Vagina (tissue), 2 donors: ENCODE measurements at regions not wholly inside any gene's neighbourhood (a gene's known extent, or its start where the extent isn't known, plus 50 kb on each side); places are given as distances from the start of the nearest gene placed in this dataset.

Experiments used
- DNase-seq, 2 donors: peaks; one replicate each; pipeline ENCODE4 v3.0.0-alpha.2; 2017; ENCODE audit errors: extremely low spot score in 2 of 2
- H3K27ac ChIP-seq: fragments of 200-600 bp; sonication (generic); one replicate; pipeline ENCODE4 v1.5.1; 2019
- H3K27me3 ChIP-seq: fragments of 200-600 bp; sonication (generic); one replicate; pipeline ENCODE4 v1.5.1; 2019
- H3K36me3 ChIP-seq, 2 donors: fragments of 200-600 bp; sonication (generic); one replicate each; pipeline ENCODE4 v1.5.1; 2017 to 2019
- H3K4me1 ChIP-seq: fragments of 200-600 bp; sonication (generic); one replicate; pipeline ENCODE4 v1.5.1; 2019
- H3K4me3 ChIP-seq, 2 donors: fragments of 200-600 bp; sonication (generic); 1 replicate in 1 of 2; 2 replicates in 1 of 2; pipeline ENCODE4 v1.5.1; 2016 to 2019
- H3K9me3 ChIP-seq: fragments of 200-600 bp; sonication (generic); one replicate; pipeline ENCODE4 v1.5.1; 2019
- CTCF ChIP-seq, 3 experiments: fragments of 450-650 bp in 2 of 3; fragments of 200-600 bp in 1 of 3; sonication (generic) in 1 of 3; IDR thresholded peaks; one replicate each; pipeline ENCODE4 v1.5.1; 2017 to 2019; ENCODE audit warnings: antibody characterized with exemption in 3 of 3, mild to moderate bottlenecking in 2 of 3, moderate library complexity in 2 of 3
- POLR2A ChIP-seq, 2 donors: fragments of 450-650 bp; IDR thresholded peaks; one replicate each; pipeline ENCODE4 v1.6.1; 2017; ENCODE audit warnings: antibody characterized with exemption in 2 of 2, mild to moderate bottlenecking in 2 of 2, moderate library complexity in 2 of 2
- POLR2AphosphoS5 ChIP-seq, 2 donors: sonication (generic); formaldehyde crosslinking; IDR thresholded peaks; one replicate each; pipeline ENCODE4 v1.9.0; 2017; ENCODE audit warnings: antibody characterized with exemption in 2 of 2, mild to moderate bottlenecking in 2 of 2, low read depth in 1 of 2; ENCODE audit not compliant: insufficient read depth in 1 of 2
- intact Hi-C: fragments of 100-400 bp; cut with DNase I; formaldehyde crosslinking; loops from one replicate; pipeline ENCODE4 v1.15.1; 2023

GRCh38 chr6:18883851-18884250 lies 496.7 kb downstream of the RNF144B start:
- H3K27ac ChIP-seq = no peak overlapping the region
- no peaks in the 10 kb centered on the region for H3K4me1 ChIP-seq
- no peak overlapping the region for H3K4me3 ChIP-seq
- no peaks in the 10 kb centered on the region for H3K9me3 ChIP-seq
- H3K27me3 ChIP-seq = no peaks in the 10 kb centered on the region
- no peaks in the 10 kb centered on the region for H3K36me3 ChIP-seq
- DNase-seq = no peak
- intact Hi-C loops = no loop called here
- TF ChIP-seq POLR2AphosphoS5 (IDR thresholded peaks at IDR 0.05; ENCODE audit: insufficient read depth in 1 of 2, low read depth in 1 of 2) (no peak), POLR2A (IDR thresholded peaks at IDR 0.05) (no peak), CTCF (IDR thresholded peaks at IDR 0.05) (no peak)

GRCh38 chr6:18893540-18894269 lies 506.6 kb downstream of the RNF144B start:
- intact Hi-C loops = no loop called here
- no peak overlapping the region for H3K4me3 ChIP-seq
- DNase-seq = no peak
- no peaks in the 10 kb centered on the region for H3K27me3 ChIP-seq
- H3K36me3 ChIP-seq = no peaks in the 10 kb centered on the region
- no peaks in the 10 kb centered on the region for H3K4me1 ChIP-seq
- TF ChIP-seq POLR2AphosphoS5 (IDR thresholded peaks at IDR 0.05; ENCODE audit: insufficient read depth in 1 of 2, low read depth in 1 of 2) = no peak
- no peak for TF ChIP-seq POLR2A (IDR thresholded peaks at IDR 0.05)
- no peak for TF ChIP-seq CTCF (IDR thresholded peaks at IDR 0.05)
- no peak overlapping the region for H3K27ac ChIP-seq
- no peaks in the 10 kb centered on the region for H3K9me3 ChIP-seq

- no peaks in the 10 kb centered on the region for H3K27me3 ChIP-seq
- DNase-seq = no peak
- H3K4me3 ChIP-seq = no peak overlapping the region
- TF ChIP-seq POLR2AphosphoS5 (IDR thresholded peaks at IDR 0.05; ENCODE audit: insufficient read depth in 1 of 2, low read depth in 1 of 2) (no peak), POLR2A (IDR thresholded peaks at IDR 0.05) (no peak), CTCF (IDR thresholded peaks at IDR 0.05) (no peak)
- intact Hi-C loops = no loop called here
- H3K4me1 ChIP-seq = no peaks in the 10 kb centered on the region
- H3K36me3 ChIP-seq = no peaks in the 10 kb centered on the region
- no peaks in the 10 kb centered on the region for H3K9me3 ChIP-seq
- no peak overlapping the region for H3K27ac ChIP-seq
These were observed 510.2 kb downstream of the RNF144B start for GRCh38 chr6:18897350-18897749.

- no peak overlapping the region for H3K4me3 ChIP-seq
- H3K36me3 ChIP-seq = no peaks in the 10 kb centered on the region
- no peaks in the 10 kb centered on the region for H3K4me1 ChIP-seq
- TF ChIP-seq CTCF (IDR thresholded peaks at IDR 0.05) = no peak
- TF ChIP-seq POLR2A (IDR thresholded peaks at IDR 0.05) = no peak
- no peak for TF ChIP-seq POLR2AphosphoS5 (IDR thresholded peaks at IDR 0.05; ENCODE audit: insufficient read depth in 1 of 2, low read depth in 1 of 2)
- H3K9me3 ChIP-seq = no peaks in the 10 kb centered on the region
- no peak for DNase-seq
- H3K27me3 ChIP-seq = no peaks in the 10 kb centered on the region
- H3K27ac ChIP-seq = no peak overlapping the region
- intact Hi-C loops = no loop called here
These were observed 517.5 kb downstream of the RNF144B start for GRCh38 chr6:18904681-18905080.

- H3K4me1 ChIP-seq = no peaks in the 10 kb centered on the region
- intact Hi-C loops = no loop called here
- H3K9me3 ChIP-seq = no peaks in the 10 kb centered on the region
- TF ChIP-seq POLR2AphosphoS5 (IDR thresholded peaks at IDR 0.05; ENCODE audit: insufficient read depth in 1 of 2, low read depth in 1 of 2) (no peak), CTCF (IDR thresholded peaks at IDR 0.05) (no peak)
- H3K27ac ChIP-seq = no peak overlapping the region
- H3K36me3 ChIP-seq = no peaks in the 10 kb centered on the region
- H3K4me3 ChIP-seq = no peak overlapping the region
- DNase-seq = no peak
- H3K27me3 ChIP-seq = no peaks in the 10 kb centered on the region
These were observed 533.6 kb downstream of the RNF144B start for GRCh38 chr6:18920701-18921100.
